ENCODE measurements at regions not wholly inside any gene's neighbourhood (a gene's known extent, or its start where the extent isn't known, plus 50 kb on each side); places are given as distances from the start of the nearest gene placed in this dataset.

GRCh38 chr7:109354000-109354399 is 784.3 kb downstream of the DNAJB9 start:
- TF ChIP-seq CTCF (IDR thresholded peaks at IDR 0.05) (no peak), POLR2A (IDR thresholded peaks at IDR 0.05) (no peak), EP300 (IDR thresholded peaks at IDR 0.05) (no peak)
